ENCODE measurements at regions not wholly inside any gene's neighbourhood (a gene's known extent, or its start where the extent isn't known, plus 50 kb on each side); places are given as distances from the start of the nearest gene placed in this dataset.

DNA sequence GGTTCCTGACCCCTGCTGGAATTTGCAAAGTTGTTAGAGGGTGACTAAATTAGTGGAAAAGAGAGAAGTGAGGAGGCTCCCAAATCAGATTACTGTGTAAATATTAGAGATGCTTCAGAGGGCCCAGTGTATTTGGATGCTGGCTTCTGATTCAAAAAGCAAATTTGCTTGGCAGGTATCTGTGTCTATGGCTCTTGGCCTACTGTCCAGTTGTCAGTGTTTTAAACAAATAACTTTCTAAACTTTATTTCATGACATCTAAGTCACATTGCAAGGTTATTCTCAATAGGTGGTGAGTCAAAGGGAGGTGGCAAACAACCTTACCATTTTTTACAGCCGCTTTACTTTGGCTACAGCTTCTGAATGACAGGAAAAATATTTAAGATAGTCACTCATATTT, 720.1 kb downstream of the KCNA4 start:
- no peak for DNase-seq

DNA sequence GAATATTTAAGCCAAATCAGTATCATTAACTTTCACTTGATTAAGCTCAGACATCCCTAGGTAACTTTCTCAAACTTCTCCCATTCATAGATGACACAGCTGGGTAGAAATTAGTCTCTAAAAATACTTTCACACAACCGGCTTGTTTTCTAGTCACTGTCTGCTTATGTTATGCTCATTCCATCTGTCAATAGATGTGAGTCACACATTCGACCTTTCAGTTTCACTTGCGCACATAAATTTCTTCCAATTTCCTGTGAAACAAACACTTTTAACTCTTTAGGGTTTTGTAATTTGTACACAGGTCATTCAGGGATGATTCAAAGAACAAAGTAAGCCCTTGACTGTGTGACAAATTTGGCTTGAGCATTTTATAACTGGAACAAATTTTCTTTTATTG, 723.0 kb downstream of the KCNA4 start:
- DNase-seq: no peak

DNA sequence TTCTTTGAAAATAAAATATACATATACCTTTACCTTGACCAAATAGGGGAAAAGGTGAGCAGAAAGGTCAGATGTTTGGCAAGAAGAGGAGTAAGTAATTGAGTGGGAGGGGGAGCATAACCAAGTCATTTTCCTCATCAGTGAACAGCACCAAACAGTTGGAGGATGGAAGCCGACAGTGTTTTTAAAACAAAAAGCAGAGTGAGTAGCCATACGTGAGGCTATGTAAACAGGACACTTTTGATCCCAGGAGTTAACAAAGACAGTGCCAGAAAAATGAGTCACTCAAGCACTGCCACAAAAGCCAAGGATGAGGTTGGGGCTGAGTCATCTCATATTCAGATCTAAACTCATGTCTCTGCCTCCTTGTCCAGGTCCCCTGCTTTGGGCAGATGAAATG, 734.7 kb downstream of the KCNA4 start:
- DNase-seq: no peak

DNA sequence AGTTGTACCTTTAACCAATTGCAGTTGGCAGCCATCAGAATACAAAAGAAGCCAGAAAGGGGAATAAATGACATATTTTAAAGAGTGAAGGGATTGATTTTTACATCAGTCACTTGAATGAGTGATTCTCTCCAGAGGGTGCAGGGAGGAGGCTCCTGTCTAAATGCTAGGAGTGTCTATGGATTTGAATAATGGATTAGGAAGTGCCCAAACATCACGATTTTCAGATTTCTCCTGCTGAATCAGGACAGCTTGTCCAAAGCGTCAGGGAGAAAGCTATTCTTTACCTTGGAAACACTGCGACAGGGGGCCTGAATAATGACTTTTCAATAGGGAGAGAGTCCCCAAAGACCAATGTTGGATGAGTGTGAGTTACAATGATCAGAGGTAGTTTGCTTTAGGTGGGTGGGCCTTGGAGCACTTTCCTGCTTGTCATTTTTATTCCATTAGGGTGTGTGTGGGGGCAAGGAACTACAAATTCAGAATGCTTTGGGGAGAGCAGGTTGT, 735.5 kb downstream of the KCNA4 start:
- DNase-seq: no peak

DNA sequence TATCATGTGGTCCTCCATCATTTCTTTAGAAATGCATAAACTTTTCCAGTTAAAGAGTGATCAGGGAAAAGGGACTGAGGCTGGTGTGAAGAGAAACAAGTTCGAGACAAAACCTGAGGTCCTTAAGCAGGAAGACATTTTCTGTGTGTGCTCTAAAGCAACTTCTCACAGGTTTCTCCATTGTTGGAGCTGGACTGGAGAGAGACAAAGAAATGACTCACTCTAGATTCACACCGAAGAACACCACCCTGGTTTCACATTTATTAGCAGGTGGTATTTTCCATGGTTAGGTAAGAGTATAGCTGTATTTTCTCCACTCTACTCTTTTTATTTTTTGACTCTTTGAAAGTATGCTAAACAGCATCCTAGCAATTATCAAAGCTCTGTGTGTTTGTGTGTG, 736.4 kb downstream of the KCNA4 start:
- DNase-seq: no peak

DNA sequence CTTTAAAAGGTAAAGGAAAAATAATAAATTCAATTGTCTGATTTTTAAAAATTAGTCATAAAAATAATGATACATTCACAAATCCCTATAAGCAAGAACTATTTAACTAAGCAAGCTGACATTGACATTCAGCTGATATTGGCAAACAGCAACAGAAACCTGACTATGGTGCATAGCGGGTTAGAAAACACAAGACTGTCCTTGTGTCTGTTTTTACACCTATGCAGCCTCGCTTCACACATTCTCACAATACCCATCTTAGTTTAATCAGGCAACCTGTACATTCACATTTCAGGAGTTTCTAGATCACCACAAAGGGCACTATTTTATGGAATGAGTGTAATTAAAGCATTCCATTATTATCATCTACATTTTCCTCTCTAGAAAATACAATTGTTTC, 737.1 kb downstream of the KCNA4 start:
- no peak for DNase-seq

DNA sequence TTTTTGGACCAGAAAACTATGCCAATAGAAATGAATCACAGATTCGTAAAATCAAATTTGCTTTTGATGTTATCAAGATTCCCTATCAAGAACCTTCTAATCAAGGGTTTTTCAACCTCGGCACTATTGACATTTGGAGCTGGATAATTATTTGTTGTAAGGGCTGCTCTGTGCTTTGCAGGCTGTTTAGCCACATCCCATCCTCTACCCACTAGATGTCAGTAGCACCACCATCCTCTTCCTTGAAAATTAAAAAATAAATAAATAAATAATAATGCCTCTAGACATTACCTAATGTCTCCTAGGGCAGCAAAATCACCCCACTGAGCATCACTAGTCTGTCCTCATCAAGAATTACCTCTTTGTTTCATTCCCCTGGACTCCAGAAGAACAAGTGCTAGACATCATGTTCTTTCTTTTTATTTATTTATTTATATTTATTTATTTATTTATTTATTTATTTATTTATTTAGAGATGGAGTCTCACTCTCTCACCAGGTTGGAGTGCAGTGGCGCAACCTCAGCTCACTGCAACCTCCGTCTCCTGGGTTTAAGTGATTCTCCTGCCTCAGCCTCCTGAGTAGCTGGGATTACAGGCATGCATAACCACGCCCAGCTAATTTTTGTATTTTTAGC, 744.7 kb downstream of the KCNA4 start:
- no peak for DNase-seq

DNA sequence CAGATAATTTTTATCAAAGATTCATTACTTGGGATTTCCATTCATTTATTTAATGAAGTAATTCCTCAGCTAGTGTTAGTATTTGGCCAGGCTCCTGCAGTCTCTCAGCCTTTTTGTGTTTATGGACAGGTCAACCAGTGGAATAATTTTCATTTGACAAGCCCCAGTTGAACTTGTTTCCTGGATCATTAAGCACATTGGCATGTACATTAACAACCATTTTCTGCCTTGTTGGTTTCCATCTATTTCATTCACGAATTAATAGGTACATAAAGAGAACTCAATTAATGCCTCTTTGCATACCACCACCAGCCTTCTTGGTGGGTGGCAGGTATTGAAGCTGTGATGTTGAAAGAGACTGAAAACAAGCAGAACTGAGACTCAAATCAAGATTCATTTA, 745.2 kb downstream of the KCNA4 start:
- no peak for DNase-seq

DNA sequence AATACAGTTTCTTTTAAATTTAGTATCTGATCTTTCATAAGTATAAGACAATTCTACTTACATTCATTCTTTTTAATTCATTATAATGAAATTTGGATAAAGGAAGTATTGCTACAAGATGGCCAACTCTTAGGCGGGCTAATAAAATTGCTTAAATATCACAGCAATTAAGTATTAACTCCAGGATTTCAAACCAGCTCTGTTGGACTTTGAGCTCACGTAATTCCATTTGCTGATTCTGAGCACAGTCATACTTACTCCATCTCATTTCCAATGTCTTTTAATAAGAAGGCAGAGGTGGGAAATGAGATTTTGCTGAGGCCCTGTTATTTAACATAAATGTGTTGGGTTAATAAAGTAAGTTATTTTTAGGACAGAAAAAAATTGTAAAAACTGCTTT, 748.1 kb downstream of the KCNA4 start:
- DNase-seq: no peak

DNA sequence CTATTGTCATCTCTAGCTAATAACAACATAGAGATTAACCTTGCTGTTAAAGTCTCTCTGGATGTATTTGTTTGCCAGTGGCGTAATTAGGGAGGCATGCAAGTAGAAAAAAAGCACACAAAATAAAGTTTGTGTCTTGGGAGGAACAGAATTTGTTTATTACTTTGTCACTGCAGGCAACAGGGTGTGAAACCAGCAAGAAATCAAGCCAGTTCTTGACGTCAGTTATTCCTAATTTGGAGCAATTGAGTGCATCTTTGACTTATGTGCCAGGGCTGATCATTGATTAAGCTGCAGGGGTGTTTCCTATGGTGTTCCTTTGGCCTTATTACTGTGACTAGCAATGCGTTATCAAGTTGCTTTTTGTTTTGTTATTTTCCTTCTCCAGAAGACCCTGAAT, 751.0 kb downstream of the KCNA4 start:
- DNase-seq: no peak

DNA sequence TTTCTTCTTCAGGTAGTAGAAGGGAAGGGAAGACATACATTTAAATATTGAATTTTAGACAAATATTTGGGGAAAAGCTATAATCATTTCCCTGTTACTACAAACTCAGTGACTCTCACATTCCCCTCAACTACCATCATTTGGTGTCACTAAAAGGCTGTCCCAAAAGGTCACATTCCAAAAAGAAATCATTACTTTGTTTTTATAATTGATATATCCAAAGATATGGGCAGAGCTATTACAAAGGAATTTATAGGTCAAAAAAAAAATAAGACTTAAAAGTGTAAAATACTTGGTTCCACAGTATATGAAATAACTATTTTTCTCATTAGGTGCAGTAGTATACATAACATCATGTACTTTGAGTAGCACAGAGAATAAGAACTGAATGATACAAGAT, 751.4 kb downstream of the KCNA4 start:
- DNase-seq: no peak

DNA sequence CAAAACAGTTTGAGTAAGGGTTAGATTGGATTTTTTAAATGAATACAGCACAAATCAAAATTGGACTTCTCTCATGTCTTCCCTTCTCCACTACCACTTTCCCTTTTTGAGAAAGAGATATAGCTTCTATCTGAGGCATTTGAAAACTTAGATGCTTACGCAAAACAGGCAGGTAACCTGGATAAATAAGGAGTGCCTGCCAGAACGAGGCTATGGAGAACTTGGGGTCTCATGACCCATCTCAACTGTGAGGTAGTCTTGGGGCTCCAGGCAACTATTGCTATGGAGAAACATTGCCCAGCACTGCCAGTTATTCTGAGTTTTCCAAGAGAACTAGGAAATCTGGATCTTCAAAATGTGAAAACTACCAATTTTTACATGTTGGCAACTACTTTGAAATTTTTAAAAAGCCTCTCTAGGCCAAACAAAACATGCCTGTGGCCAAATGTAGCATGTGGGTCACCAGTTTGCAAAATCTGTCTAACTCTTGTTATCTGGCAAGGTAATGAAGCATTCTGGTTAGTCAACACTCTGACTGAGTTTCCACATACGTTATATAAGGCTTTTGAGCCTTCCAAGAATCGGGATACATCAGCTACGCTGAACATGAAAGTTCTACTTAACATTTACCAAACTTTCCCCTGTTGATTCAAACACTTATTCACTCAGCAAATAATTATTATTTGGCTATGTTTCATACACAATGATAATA, 752.7 kb downstream of the KCNA4 start:
- no peak for DNase-seq

DNA sequence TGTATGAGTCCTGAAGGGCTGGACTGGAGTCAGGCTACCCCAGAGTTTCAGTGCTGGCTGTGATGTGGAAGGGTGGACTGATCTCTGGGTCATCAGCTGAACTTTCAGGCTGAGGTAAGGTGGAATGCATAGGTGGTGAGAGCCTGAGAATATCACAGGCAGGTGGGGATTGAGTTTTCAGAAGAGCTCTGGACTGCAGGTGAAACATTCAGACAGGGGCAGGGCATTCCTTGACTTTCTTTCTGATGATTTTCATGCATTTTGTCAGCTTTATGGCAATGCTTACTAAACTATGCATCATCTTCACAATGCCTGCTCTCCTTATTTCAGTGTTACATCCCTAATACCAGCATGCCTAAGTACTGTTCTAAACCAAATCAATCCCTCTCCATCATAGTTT, 755.0 kb downstream of the KCNA4 start:
- no peak for DNase-seq

DNA sequence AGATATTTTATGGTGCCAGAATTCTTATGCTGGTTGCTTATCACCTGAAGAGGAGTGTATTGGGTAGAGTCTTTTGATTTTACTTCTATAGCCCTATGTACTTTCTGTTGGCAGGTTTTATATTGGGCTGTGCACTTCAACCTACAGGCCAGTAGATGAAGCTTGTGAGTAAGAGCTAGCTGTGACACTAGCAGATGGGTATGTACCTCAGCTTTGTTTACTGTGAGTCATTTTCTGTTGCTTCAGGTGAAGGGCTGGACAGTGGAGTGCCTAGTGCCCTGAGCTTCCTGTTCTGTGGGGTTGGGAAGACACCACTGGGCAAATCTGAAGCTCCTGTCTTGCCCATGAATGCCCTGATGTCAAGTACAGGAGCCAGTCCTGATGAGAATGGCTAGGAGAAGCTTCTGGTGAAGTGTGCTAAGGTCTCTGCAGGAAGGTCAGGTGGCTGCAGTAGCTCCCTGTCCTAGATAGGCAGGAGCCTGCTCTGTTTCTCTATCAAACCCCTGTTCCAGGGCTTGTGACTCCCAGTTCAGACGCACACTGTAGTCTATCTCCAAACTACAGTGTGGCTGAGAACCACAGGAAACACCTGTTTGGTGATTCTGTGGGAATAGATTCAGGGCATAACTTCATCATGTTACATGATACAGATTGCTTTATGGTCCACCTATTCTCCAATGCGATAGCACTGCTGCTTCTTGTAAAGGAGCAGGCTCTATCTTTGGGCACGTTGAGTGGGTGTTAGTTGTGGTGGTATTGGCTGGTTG, 755.7 kb downstream of the KCNA4 start:
- no peak for DNase-seq

DNA sequence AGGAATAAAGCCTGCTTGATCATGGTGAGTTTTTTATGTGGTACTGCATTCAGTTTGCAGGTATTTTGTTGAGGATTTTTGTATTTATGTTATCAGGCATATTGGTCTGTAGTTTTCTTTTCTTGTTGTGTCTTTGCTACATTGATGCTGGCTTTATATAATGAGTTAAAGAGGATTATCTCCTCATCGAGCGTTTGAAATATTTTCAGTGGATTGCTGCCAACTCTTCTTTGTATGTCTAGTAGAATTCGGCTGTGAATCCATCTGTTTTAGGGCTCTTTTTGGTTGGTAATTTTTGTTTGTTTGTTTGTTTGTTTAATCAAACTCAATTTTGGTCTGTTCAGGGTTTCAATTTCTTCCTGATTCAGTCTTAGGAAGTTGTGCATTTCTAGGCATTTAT, 758.4 kb downstream of the KCNA4 start:
- no peak for DNase-seq

DNA sequence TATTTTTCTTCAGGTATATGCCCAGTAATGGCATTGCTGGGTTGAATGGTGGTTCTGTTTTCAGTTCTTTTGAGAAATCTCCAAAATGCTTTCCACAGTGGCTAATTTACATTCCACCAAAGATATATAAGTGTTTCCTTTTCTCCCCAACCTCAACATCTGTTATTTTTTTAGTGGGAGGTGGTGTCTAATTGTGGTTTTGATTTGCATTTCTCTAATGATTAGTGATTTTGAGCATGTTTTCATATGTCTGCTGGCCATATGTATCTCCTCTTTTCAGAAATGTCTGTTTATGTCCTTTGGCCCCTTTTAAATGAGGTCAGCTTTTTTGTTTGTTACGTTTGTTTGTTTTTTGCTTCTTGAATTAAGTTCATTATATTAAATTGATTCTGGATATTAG, 760.2 kb downstream of the KCNA4 start:
- DNase-seq: no peak

DNA sequence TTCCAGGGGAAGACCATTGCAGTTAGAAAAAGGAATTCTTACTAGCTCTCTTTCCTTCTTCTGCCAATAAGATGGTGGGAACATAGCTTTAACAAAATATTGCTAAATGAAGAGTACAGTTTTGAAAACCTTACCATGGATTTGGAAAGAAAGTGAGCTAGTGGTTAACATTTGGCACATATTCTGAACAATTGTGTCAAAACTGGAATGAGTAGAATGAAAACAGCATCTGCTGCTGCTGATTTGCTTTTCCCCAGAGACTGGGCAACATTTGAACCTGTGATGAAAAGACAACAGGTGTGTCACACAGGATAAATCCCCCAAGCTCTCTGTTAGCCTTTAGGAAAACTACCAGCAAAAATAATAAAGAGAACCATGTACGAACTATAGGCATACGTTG, 761.4 kb downstream of the KCNA4 start:
- no peak for DNase-seq

DNA sequence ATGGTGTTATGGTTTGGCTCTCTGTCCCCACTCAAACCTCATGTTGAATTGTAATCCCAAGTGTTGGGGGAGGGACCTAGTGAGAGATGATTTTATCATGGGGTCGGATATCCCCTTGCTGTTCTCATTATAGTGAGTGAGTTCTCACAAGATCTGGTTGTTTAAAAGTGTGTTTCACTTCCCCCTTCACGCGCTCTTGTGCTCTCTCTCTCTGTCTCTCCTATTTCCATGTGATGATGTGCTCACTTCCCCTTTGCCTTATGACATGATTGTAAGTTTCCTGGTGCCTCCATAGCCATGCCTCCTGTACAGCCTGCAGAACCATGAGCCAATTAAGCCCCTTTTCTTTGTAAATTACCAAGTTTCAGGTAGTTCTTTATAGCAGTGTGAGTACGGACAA, 765.1 kb downstream of the KCNA4 start:
- DNase-seq: no peak

DNA sequence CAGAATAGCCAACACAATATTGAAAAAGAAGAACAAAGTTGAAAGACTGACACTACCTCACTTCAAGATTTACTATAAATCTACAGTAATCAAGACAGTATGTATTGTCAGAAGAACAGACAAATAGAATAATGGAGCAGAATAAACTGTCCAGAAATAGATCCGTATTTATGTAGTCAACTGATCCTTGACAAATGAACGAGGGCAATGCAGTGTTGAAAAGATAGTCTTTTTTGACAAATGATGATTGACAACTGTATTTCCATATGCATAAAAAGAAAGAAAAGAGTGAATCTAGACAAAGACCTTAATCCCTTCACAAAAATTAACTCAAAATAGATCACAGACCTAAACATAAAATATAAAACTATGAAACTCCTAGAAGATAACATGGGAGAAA, 767.1 kb downstream of the KCNA4 start:
- no peak for DNase-seq

DNA sequence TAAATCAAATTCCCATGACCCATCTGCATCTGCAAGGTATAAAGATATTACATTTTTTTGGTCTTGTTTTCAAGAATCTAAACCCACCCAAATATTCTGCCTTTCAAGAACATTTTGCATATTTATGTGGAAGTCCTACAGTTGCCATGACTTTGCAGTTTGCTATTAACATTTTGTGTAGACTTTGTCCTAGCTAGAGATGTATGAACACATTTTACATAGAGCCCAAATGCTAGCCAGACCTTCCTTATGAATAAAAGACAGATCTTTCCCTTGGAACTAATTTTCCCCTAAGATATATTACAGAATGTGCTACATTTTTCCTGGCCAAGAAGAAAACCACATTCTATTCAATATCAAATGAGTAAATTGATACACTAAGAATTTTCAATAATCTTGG, 772.5 kb downstream of the KCNA4 start:
- no peak for DNase-seq

DNA sequence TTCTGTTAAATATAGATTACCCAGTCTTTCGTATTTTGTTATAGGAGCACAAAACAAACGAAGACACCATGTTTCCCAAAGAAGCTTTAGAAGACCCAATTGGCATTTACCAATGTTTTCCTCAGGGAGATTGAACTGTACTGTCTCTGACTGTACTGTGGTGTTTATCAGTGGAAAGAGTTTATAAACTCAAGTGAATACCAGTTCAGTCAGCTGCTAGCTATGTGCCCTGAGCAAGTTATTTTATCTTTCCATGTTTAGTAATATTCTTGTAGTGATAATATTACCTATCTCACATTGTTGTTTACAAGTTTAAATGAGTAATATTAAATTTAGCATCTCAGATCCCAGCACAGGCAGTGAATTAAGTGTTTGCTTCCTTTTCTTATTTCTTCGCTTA, 773.2 kb downstream of the KCNA4 start:
- DNase-seq: no peak

DNA sequence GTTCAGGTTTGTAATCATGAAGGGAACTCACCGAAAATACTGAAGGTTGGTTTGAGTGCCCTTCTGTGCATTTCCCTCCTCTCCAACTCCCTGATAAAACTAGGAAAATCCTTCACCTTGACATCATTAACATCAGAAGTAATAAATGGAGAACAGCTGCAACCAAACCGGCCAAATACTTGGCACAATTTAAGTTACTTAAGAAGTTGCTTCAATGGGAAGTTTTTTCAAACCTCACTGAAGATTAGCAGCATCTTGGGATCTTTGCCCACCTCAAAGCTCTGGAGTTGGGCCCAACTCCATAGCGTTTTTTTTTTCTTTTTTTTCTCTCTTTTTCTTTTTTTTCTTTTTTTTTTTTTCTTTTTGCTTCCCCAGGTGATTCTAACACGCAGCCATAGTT, 784.8 kb downstream of the KCNA4 start:
- no peak for DNase-seq

DNA sequence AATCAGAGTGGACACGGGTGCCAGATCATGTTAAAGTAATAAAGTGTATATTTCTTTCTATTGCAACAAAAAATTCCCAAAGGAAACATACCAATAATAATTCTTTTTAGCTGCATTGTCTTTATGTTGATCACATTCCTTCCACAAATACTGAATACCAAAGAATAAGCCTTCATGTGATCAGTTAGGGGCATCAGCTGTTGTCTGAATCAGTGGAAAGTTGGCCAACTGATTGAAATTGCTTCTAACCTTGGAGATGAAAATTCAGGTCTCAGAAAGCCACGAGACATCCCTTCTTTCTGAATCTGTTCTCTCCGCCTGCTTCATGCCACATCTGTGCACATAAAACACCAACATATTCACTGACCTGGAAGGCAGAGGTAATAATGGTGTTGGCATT, 785.2 kb downstream of the KCNA4 start:
- DNase-seq: no peak

DNA sequence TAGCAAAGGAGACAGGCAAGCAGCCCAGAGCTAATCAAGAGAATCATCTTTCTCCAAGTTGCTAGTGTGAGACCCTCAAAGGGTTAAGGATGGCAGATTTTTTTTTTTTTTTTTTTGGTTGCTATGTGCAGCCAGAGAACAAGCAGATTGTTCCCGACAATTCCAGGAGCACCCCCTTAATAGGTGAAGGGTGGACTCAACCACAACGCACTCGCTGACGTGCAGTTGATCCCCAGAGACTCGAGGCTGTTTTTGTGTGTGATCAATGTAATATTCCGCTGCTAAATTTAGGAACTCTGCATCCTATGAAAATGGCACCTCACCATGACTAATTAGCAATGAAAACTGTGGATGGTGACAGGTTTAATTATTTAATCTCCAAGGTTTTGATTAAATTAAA, 789.0 kb downstream of the KCNA4 start:
- DNase-seq: no peak

Measured in NCI-H1436 treated with DMSO at 0.1 percent for 48 hours (cell line).